GM20000 (cell line): ENCODE measurements at regions not wholly inside any gene's neighbourhood (a gene's known extent, or its start where the extent isn't known, plus 50 kb on each side); places are given as distances from the start of the nearest gene placed in this dataset.

Experiments used
- DNase-seq: peaks from one replicate; pipeline ENCODE4 v3.0.0; 2012; ENCODE audit warnings: low spot score
- TF ChIP-seq, protein P1 (sequence below): IDR thresholded peaks from 2 replicates; pipeline ENCODE4 v1.5.1; 2012; ENCODE audit warnings: mild to moderate bottlenecking, control low read depth; ENCODE audit errors: extremely low read depth, missing control alignments

DNA sequence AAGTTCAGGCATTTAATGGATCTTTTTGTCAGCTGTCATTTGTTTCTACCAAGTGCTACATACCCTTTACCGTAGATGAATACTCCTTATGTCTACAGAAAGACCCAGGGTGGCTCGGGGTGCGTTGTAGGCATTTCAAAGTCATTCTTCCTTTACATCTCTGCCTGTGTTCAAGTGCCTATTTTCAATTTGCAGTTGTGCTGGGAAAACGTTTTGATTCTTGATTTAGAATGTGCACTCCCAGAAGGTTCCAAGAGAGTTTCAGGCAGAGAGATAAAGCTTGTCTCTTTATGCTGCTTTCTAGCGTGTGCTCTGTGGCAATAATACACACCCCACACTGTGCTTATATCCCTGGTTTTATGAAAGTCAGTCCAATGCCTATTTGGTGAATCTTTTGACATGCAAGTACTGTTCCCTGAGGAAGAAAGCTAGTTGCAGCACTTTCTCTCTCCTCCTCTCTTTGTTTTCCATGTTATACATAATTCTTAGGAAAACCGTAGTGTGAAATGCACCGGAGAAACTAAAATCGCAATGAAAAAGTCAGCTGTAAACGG lies 828.1 kb upstream of the ZNF608 start:
- DNase-seq = no peak
- TF ChIP-seq, protein P1, sequence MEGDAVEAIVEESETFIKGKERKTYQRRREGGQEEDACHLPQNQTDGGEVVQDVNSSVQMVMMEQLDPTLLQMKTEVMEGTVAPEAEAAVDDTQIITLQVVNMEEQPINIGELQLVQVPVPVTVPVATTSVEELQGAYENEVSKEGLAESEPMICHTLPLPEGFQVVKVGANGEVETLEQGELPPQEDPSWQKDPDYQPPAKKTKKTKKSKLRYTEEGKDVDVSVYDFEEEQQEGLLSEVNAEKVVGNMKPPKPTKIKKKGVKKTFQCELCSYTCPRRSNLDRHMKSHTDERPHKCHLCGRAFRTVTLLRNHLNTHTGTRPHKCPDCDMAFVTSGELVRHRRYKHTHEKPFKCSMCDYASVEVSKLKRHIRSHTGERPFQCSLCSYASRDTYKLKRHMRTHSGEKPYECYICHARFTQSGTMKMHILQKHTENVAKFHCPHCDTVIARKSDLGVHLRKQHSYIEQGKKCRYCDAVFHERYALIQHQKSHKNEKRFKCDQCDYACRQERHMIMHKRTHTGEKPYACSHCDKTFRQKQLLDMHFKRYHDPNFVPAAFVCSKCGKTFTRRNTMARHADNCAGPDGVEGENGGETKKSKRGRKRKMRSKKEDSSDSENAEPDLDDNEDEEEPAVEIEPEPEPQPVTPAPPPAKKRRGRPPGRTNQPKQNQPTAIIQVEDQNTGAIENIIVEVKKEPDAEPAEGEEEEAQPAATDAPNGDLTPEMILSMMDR = no peak

DNA sequence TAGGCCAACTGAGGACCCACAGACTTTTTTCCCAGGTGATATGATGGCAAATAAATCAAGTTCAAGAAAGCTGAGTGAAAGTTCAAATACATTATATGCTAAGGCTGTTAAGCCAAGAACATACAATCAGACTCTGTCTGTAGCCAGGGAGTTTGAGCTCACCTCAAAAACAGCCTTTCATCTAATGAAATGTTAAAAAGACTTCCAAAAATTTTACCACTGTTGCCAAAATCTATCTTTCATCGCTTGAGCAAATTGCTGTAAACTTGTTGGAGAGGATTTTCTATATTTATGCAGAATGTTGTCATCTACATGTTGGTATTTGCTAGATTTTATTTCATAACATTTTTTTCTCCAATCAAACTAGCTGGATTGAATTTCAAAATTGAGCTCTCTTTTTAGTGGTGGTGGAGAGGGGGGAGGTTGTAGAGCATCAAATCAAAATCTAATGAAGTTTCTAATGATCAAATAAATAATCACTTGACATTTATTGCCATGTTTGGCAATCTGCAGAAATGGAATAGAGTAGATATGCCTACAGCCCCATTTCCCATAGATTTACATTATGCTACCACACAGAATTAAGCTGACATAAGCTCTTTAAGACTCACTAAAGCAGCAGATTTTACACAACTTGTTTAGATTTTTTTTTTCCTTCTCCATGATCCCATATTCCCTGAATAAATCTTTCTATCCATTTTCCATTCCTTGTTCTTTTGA lies 828.9 kb upstream of the ZNF608 start:
- TF ChIP-seq, protein P1 = no peak
- no peak for DNase-seq

DNA sequence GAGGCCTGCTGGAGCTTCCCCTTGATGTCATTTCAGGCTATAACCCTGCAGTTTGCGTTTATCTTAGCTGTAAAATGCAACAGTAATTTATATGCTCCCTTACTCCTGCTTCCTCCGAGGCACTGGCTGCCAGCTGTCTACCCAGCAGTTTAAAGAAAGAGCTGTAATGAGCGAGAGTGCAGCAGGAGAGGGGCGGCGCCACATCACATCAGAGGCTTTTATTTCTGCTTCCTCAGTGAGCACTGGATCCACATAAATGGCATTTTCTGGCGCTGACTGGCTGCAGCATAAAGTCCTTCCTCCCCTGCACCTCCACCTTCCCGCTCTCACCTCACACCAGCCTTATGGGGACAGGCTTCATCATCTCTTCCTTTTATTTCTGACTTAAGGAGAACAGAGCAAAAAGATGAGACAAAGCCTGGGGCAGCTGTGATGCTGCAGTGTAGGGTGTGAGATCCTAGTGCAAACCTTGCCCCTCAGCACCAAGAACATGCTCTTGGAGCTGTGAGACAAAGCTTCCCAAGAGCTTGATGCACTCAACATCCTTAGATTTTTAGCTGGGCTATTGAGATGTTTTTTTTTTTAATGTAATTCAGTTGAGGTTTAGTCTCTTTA lies 829.6 kb upstream of the ZNF608 start:
- DNase-seq = no peak
- TF ChIP-seq, protein P1 = no peak

DNA sequence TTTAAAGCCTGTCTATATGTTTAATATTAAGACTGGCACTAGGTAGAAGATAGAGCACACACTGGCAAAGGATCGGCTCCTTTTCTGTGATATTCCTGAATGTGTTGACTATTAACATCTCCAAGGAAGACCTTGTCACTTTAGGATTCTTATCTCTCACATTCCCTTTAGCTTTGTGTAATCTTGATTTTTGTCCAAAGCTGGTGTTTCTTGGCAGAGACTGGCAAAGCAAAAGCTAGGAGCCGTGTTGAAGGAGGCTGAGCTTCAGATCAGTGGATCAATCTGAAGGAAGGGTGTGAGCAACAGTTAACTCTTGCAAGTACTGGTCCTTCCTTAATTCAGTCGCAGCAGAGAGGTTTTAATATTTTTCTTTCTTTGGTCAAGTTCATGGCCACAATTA lies 830.4 kb upstream of the ZNF608 start:
- no peak for DNase-seq
- TF ChIP-seq, protein P1 = no peak

GRCh38 chr5:125578551-125578950 lies 832.1 kb upstream of the ZNF608 start:
- DNase-seq = no peak
- TF ChIP-seq, protein P1 = no peak

GRCh38 chr5:125579182-125579581 lies 832.7 kb upstream of the ZNF608 start:
- TF ChIP-seq, protein P1 = no peak
- DNase-seq = no peak

GRCh38 chr5:125581311-125581710 lies 834.9 kb upstream of the ZNF608 start:
- DNase-seq = no peak
- TF ChIP-seq, protein P1 = no peak
